ENCODE measurements at regions not wholly inside any gene's neighbourhood (a gene's known extent, or its start where the extent isn't known, plus 50 kb on each side); places are given as distances from the start of the nearest gene placed in this dataset.

- DNase-seq, result no peak
These were observed 130.3 kb upstream of the PMEPA1 start for GRCh38 chr20:57840066-57840465.

GRCh38 chr20:57838670-57839151 lies 128.9 kb upstream of the PMEPA1 start:
- DNase-seq, result no peak

- no peak for DNase-seq
These were observed 127.6 kb upstream of the PMEPA1 start for GRCh38 chr20:57837208-57838035.

DNA sequence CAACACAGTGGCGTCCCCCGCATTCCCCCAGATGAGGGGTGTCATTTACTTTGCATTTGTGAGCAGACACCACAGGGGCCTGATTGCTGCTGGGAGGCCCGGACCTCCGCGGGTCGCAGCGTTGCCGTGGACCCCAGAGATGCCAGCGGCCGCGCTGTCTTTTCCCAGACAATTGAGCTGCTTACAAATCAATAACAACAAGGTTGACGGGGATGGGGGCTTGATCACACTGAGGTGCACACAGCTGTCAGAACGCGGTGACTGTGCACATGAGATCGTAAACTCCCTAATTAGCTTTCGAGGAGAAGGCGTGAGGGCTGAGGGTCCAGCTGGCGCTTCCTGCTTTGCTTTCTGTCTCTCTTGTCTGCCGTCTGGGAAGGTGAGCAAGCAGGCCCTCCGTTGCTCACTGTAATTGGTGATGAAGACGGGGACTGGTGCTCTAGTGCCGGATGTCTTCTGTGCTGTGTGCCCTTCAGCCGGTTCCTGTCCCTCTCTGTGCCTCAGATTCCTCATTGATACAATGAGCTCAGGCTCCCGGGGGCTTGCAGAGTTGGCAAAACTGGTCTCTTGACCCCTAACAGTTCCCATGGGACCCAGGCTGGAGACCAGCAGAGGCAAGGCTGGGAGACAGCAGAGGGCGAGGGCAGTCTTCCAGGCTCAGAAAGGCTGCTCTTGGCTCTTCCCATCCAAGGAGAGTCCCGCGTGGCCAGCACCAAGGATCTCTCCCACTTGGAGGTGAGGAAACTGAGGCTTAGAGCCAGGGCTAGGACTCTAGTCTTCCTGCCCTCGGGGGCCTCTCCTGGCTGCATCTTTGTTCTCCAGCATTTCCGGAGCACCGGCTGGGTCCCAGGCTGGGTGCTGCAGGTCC lies 126.0 kb upstream of the PMEPA1 start:
- DNase-seq, result no peak

- DNase-seq, result no peak
These were observed 125.2 kb upstream of the PMEPA1 start for GRCh38 chr20:57835074-57835452.

DNA sequence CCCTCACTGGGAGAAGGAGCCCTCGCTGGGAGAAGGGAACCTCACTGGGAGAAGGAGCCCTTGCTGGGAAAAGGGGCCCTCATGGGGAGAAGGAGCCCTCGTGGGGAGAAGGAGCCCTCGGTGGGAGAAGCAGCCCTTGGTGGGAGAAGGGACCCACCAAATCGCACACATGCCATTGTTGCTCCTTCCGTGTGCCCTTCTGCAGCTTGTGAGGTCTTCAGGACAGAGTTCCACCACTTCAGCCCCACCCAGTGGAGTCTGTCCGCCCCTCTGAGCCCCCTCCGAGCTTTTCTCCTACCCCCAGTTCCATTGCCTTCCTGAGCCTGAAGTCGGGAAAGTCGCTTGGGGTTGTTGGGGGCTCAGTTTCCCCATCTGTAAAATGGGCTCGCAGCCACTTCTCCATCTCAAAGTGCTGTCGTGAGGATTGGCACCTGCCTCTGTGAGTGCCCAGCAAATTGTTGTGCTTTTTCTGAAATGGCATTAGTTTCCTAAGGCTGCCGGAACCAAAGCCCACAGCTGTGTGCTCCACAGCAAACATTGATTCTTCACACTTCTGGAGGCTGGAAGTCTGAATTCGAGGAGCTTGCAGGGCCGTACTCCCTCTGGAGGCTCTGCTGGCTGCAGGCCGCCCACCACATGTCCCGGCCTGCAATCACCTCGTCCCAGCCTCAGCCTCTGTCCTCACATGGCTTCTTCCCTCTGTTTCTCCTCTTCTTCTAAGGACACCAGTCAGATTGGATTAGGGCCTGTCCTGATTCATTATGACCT lies 124.7 kb upstream of the PMEPA1 start:
- no peak for DNase-seq

DNA sequence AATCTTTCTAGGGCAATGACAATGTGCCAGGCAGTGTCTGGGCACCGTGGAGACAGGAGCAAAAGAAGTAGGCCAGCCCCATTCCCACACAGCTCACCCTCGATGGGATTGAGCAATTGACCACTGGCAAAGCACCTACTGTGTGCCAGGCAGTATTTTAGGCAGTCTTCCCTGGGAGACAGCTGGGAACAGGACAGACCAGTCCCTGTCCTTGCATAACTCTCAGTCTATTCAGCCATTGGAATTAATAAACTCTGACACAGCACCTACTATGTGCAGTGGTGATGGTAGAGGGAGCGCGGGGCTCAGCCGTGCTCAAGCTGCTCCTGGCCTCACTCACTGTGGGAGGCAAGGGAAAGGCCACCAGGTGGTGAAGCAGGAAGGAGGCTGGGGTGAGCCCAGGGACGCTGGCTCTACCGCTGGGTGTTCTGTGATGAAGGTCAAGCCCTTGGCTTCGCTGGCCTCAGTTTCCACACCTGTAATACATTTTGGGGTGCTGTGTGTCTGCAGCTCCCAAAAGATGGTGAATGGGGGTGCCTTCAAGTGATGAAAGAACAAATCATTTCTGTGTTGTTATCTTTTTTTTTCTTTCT lies 122.3 kb upstream of the PMEPA1 start:
- DNase-seq, result no peak

DNA sequence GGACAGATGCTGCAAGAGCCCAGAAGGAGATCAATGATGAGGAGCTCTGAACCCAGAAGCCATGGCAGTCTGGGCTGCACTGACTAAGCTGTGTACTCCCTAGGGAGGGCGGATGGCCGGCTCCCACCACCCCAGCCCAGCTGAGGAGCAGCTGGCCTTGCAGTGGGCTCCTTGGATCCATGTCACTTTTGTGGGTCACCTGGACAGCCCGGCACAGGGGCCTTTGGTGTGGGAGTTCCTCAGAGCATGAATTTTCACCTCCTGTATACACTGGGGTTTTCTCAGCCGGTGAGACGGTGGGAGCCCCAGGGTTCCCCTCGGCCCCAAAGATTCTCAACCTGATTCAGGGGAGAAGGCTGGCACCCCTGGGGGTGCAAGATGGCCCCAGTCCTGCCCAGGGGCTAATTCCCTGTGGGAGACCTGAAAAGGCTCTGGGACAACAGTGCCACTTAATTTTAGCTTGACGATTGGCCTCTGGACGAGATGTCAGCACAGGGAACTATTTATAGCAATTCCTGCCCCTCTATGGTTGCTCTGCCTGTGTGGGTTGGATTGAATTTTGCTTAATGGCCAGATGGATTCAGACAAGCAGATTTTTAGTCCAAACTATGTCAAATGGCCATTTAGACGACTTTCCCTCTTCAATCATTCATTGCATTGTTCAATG lies 121.6 kb upstream of the PMEPA1 start:
- DNase-seq, result no peak

GRCh38 chr20:57830515-57830895 lies 120.7 kb upstream of the PMEPA1 start:
- DNase-seq, result no peak

GRCh38 chr20:57829805-57830514 lies 120.1 kb upstream of the PMEPA1 start:
- DNase-seq, result no peak

DNA sequence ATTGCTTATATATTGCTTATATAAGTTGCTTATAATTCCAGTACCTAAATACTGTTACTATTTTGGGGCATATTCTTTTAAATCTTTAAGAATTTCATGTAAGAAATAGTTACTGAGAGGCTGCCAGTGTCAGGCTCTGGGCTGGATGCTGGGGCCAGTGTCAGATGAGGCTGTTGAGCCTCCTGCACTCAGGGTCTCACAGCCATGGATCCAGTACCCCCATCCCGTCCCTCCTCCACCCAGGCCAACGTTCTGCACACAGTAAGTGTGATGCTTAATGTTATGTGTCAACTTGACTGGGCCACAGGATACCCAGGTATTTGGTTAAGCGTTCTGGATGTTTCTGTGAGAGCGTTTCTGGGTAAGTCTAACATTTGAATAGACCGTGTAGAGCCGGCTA lies 119.5 kb upstream of the PMEPA1 start:
- DNase-seq, result no peak

- DNase-seq, result no peak
These were observed 118.9 kb upstream of the PMEPA1 start for GRCh38 chr20:57828696-57829095.

- no peak for DNase-seq
These were observed 117.0 kb upstream of the PMEPA1 start for GRCh38 chr20:57826666-57827287.

- DNase-seq, result no peak
These were observed 115.1 kb upstream of the PMEPA1 start for GRCh38 chr20:57824909-57825308.

GRCh38 chr20:57821935-57822334 lies 112.1 kb upstream of the PMEPA1 start:
- no peak for DNase-seq

DNA sequence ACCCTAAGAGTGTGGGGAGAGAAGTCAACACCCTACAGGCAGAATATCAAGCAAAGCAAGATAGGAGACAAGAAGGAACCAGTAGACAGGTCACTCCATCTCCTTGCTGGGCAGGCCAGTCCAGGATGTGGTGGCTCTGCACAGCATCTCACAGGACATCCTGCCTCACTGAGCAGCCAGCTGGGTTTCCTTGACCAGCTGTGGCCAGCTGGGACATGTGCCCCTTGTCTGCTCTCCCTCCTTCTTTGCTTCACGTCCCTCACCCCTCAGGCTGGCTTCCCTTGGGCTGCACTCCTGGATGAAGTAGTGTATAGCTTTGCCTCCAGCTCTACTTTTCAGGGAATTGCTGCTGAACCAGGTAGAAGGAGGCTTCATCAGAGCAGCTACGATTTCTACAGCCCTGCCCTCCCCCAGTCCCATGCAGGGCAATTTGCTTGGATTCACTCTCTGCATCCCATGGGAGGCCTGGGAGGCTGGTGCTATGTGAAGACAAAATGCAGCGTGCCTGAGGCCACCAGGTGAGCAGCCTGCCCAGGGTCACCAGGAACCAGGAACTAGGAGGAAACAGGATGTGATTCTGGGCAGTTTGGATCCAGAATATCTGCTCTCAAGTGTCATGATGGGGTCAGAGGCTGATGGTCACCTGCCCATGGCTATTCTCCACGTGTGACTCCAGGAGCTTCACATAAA lies 110.0 kb upstream of the PMEPA1 start:
- DNase-seq, result no peak

- DNase-seq, result no peak
These were observed 109.5 kb upstream of the PMEPA1 start for GRCh38 chr20:57819291-57819690.

DNA sequence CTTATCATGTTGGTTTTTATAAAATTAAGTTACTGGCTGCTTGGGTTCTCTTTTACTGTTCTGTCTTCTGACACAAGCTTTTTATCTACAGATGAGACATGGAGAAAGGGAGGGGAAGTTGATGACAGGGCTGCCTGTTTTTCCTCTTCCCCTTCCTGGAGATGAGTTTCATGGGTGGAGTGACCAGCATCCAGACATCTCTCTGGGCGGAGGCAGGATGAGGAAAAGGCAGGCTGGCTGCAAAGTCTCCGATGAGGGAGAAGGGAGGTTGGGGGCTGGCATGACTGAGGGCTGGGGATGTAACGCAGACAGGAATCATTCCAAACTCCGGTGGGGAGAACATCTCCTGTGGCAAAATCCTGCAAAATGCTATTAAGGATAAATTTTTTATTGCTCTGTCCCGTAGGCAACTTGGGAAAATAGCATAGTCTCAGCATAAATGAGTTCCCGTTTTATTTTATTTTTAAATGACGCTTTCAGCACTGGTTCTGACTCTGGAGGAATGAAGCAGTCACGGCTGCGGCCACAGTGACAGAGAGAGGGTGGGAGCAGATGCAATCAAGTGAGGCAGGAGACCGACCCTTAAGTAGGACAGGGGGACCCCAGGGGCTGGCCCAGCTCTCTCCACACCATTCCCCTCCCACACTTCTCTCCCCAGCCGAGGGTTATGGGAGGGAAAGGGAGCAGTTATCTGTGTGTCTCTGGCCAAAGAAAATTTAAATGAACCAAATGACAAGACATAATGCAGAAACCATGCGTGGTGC lies 108.8 kb upstream of the PMEPA1 start:
- no peak for DNase-seq

- no peak for DNase-seq
These were observed 105.6 kb upstream of the PMEPA1 start for GRCh38 chr20:57815405-57815804.

- no peak for DNase-seq
These were observed 104.7 kb upstream of the PMEPA1 start for GRCh38 chr20:57814529-57814928.
